HG03025 (cell line): ENCODE measurements at regions not wholly inside any gene's neighbourhood (a gene's known extent, or its start where the extent isn't known, plus 50 kb on each side); places are given as distances from the start of the nearest gene placed in this dataset.
A peak's percentile ranks its signal among the peaks of the same experiment; 100 is the strongest.
"Not testable (repeated sequence)": the region's sequence is repeated elsewhere in the genome, so short reads cannot be mapped to it uniquely, and the experiment has no call there.

ENCODE experiments used
- ATAC-seq: cut with Tn5 transposase; IDR thresholded peaks from one replicate; pipeline ENCODE4 v1.9.1; 2021; ENCODE audit warnings: mild to moderate bottlenecking, moderate library complexity; ENCODE audit not compliant: unreplicated experiment, low FRiP score

- no peak for ATAC-seq
These were observed 124.2 kb upstream of the SMURF2 start for GRCh38 chr17:64786337-64786736.

- no peak for ATAC-seq
These were observed 122.9 kb upstream of the SMURF2 start for GRCh38 chr17:64785011-64785421.

GRCh38 chr17:64784353-64785010, 122.4 kb upstream of the SMURF2 start:
- ATAC-seq, result no peak

GRCh38 chr17:64783556-64784352, 121.6 kb upstream of the SMURF2 start:
- ATAC-seq, result no peak

- no peak for ATAC-seq
These were observed 120.9 kb upstream of the SMURF2 start for GRCh38 chr17:64783031-64783461.

- no peak for ATAC-seq
These were observed 119.9 kb upstream of the SMURF2 start for GRCh38 chr17:64781810-64782555.

GRCh38 chr17:64781014-64781756, 119.1 kb upstream of the SMURF2 start:
- ATAC-seq, result no peak

- no peak for ATAC-seq
These were observed 118.2 kb upstream of the SMURF2 start for GRCh38 chr17:64780096-64781013.

GRCh38 chr17:64779376-64780095, 117.4 kb upstream of the SMURF2 start:
- no peak for ATAC-seq

GRCh38 chr17:64779098-64779375, 116.9 kb upstream of the SMURF2 start:
- ATAC-seq, result not testable (repeated sequence)

GRCh38 chr17:64778240-64779097, 116.4 kb upstream of the SMURF2 start:
- ATAC-seq, result no peak

GRCh38 chr17:64777415-64778239, 115.5 kb upstream of the SMURF2 start:
- ATAC-seq, result no peak

- ATAC-seq, result peak; percentile 33
These were observed 114.8 kb upstream of the SMURF2 start for GRCh38 chr17:64776720-64777414.

GRCh38 chr17:64775701-64776570, 113.8 kb upstream of the SMURF2 start:
- no peak for ATAC-seq

- ATAC-seq, result no peak
These were observed 112.9 kb upstream of the SMURF2 start for GRCh38 chr17:64774888-64775540.
